Fibroblast of lung (primary cell): ENCODE measurements at regions not wholly inside any gene's neighbourhood (a gene's known extent, or its start where the extent isn't known, plus 50 kb on each side); places are given as distances from the start of the nearest gene placed in this dataset.
"Not testable (repeated sequence)": the region's sequence is repeated elsewhere in the genome, so short reads cannot be mapped to it uniquely, and the experiment has no call there.

Experiments used
- DNase-seq, 2 donors: peaks; one replicate each; pipeline versions ENCODE4 v3.0.0 to v3.0.0-alpha.2; 2010; ENCODE audit warnings: low read depth in 2 of 2
- H2AFZ ChIP-seq: 2 replicates; pipeline ENCODE4 v1.5.1; 2012; ENCODE audit warnings: low read length, control low read depth, inconsistent platforms
- H3K27ac ChIP-seq: 2 replicates; pipeline ENCODE4 v1.5.1; 2011; ENCODE audit warnings: low read length, control low read depth; ENCODE audit not compliant: insufficient read depth
- H3K27me3 ChIP-seq: 2 replicates; pipeline ENCODE4 v1.5.1; 2011; ENCODE audit warnings: mild to moderate bottlenecking, low read length; ENCODE audit not compliant: control insufficient read depth, insufficient read depth
- H3K36me3 ChIP-seq: 2 replicates; pipeline ENCODE4 v1.5.1; 2011; ENCODE audit warnings: low read length; ENCODE audit not compliant: control insufficient read depth, insufficient read depth
- H3K4me1 ChIP-seq: 2 replicates; pipeline ENCODE4 v1.5.1; 2011; ENCODE audit warnings: low read length; ENCODE audit not compliant: control insufficient read depth, insufficient read depth; ENCODE audit errors: extremely low read depth
- H3K4me2 ChIP-seq: 2 replicates; pipeline ENCODE4 v1.5.1; 2011; ENCODE audit warnings: low read length, control low read depth; ENCODE audit not compliant: insufficient read depth; ENCODE audit errors: extremely low read depth
- H3K4me3 ChIP-seq, 4 experiments: fragments of 200-600 bp in 1 of 4; sonication (generic) in 1 of 4; replicated peaks in 1 of 4; 2 replicates each; pipeline ENCODE4 v1.5.1; 2011 to 2016; ENCODE audit warnings: low read length in 4 of 4, low read depth in 3 of 4, mild to moderate bottlenecking in 3 of 4, control low read depth in 2 of 4, inconsistent platforms in 1 of 4, mixed read lengths in 1 of 4; ENCODE audit not compliant: insufficient read depth in 1 of 4; ENCODE audit errors: control extremely low read depth in 1 of 4
- H3K79me2 ChIP-seq: 2 replicates; pipeline ENCODE4 v1.5.1; 2012; ENCODE audit warnings: mild to moderate bottlenecking, low read length, inconsistent platforms; ENCODE audit not compliant: control insufficient read depth, insufficient read depth
- H3K9ac ChIP-seq: 2 replicates; pipeline ENCODE4 v1.5.1; 2011; ENCODE audit warnings: mild to moderate bottlenecking, low read length, control low read depth; ENCODE audit not compliant: insufficient read depth
- H3K9me3 ChIP-seq: 2 replicates; pipeline ENCODE4 v1.5.1; 2012; ENCODE audit warnings: low read depth, low read length; ENCODE audit not compliant: control insufficient read depth, insufficient read depth
- H4K20me1 ChIP-seq: 2 replicates; pipeline ENCODE4 v1.5.1; 2011; ENCODE audit warnings: low read length; ENCODE audit not compliant: control insufficient read depth, insufficient read depth; ENCODE audit errors: extremely low read depth
- CTCF ChIP-seq, 2 donors: IDR thresholded peaks in 1 of 2; conservative IDR thresholded peaks in 1 of 2; 1 replicate in 1 of 2; 2 replicates in 1 of 2; pipeline ENCODE4 v1.5.1; 2011 to 2012; ENCODE audit warnings: low read length in 2 of 2, control low read depth in 1 of 2, inconsistent platforms in 1 of 2, low read depth in 1 of 2, mild to moderate bottlenecking in 1 of 2
- EZH2 ChIP-seq: IDR thresholded peaks from 2 replicates; pipeline ENCODE4 v1.5.1; 2012; ENCODE audit warnings: low read length, control low read depth, mild to moderate bottlenecking; ENCODE audit errors: missing control alignments

GRCh38 chr6:71822625-71823024 is 63.7 kb upstream of the RIMS1 start:
- H3K36me3 ChIP-seq, result no peaks in the 10 kb centered on the region
- H3K79me2 ChIP-seq, result no peaks in the 10 kb centered on the region
- DNase-seq, result no peak
- no peak overlapping the region for H3K4me3 ChIP-seq
- H3K9me3 ChIP-seq, result no peaks in the 10 kb centered on the region
- H4K20me1 ChIP-seq, result no peaks in the 10 kb centered on the region
- no peak overlapping the region for H3K4me2 ChIP-seq
- no peak for TF ChIP-seq CTCF (conservative IDR thresholded peaks at IDR 0.05 in 1 of 2, IDR thresholded peaks at IDR 0.05 in 1 of 2; ENCODE audit: low read depth in 1 of 2, low read length in 2 of 2)
- no peak for TF ChIP-seq EZH2
- no peak overlapping the region for H3K27ac ChIP-seq
- H3K27me3 ChIP-seq, result no peaks in the 10 kb centered on the region
- H2AFZ ChIP-seq, result no peak overlapping the region
- H3K4me1 ChIP-seq, result no peaks in the 10 kb centered on the region
- no peak overlapping the region for H3K9ac ChIP-seq

- DNase-seq, H3K4me1 ChIP-seq, H3K9ac ChIP-seq: not testable (repeated sequence)
Observed at GRCh38 chr6:71832110-71832764, 54.1 kb upstream of the RIMS1 start.

More at GRCh38 chr6:71832110-71832764, 54.1 kb upstream of the RIMS1 start:
- not testable (repeated sequence) for H3K27ac ChIP-seq, H4K20me1 ChIP-seq, H3K36me3 ChIP-seq, H3K4me3 ChIP-seq, H3K27me3 ChIP-seq, H3K9me3 ChIP-seq, H3K4me2 ChIP-seq, H2AFZ ChIP-seq, H3K79me2 ChIP-seq
